IPS-11a (cell line): ENCODE measurements at regions not wholly inside any gene's neighbourhood (a gene's known extent, or its start where the extent isn't known, plus 50 kb on each side); places are given as distances from the start of the nearest gene placed in this dataset.

Source experiments
- H3K4me3 ChIP-seq: one replicate; pipeline ENCODE4 v1.5.1; 2013; ENCODE audit warnings: low read depth, low read length, control low read depth

DNA sequence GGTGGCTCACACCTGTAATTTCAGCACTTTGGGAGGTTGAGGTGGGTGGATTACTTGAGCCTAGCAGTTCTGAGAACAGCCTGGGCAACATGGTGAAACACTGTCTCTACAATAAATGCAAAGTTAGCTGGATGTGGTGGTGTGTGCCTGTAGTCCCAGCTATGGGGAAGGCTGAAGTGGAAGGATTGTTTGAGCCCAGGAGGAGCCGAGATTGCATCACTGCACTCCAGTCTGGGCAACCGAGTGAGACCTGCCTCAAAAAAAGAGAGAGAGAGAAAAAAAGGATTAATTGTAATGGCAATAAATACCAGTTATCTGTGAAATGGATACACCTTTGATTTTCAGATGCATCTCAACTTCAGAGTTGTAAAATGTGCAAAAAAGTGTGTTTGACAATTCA, 58.8 kb downstream of the SPRY1 start:
- no peak overlapping the region for H3K4me3 ChIP-seq

DNA sequence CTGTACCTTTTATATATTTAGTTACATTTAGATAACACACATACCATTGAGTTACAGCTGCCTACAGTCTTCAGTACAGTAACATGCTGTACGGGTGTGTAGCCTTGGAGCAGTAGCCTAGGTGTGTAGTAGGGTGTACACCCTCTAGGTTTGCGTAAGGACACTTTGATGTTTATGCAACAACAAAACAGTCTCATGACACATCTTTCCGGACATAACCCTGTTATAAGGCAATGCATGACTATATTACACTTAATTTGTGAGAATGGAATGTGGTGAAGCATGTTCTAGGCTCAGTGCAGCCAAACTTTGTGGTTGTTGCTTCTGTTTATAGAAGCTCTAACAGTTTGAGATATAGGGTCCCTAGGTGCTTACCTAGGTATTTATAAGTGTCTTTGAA, 65.4 kb downstream of the SPRY1 start:
- H3K4me3 ChIP-seq: no peak overlapping the region

DNA sequence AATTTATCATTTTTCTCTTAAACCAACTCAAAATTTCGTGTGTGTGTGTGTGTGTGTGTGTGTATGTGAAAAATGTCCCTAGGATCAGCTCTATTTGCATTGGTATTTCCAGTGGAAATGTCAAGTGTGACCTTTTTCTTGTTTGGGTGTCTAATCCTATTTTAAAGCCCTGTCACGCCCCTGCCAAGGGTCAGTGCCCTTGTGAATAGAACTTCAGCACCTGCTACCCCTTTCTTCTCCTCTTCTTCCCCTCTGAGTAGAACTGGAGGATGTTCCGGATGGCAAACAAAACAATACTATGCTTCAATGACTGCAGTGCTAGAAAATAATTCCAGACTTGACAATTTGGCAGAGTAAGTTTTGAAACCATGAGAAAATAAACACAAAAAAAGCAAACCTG, 67.3 kb downstream of the SPRY1 start:
- no peak overlapping the region for H3K4me3 ChIP-seq

DNA sequence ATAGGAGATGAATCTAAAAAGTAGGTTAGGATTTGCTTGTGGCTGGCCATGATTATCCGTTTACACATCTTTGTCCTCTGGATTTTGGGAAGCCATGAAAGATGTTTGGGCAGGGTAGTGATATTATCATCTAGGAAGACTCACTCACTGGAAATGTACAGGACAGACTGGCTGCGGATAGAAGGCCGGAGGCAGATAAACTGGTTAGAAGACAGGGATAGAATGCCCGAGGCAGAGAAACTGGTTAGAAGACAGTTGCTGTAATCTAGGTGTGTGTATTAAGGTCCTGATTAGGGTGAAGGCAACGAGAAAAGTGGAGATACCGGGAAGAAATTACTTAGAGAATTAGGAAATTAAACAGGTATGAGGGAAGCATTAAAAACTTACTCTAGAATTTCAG, 68.8 kb downstream of the SPRY1 start:
- no peak overlapping the region for H3K4me3 ChIP-seq

DNA sequence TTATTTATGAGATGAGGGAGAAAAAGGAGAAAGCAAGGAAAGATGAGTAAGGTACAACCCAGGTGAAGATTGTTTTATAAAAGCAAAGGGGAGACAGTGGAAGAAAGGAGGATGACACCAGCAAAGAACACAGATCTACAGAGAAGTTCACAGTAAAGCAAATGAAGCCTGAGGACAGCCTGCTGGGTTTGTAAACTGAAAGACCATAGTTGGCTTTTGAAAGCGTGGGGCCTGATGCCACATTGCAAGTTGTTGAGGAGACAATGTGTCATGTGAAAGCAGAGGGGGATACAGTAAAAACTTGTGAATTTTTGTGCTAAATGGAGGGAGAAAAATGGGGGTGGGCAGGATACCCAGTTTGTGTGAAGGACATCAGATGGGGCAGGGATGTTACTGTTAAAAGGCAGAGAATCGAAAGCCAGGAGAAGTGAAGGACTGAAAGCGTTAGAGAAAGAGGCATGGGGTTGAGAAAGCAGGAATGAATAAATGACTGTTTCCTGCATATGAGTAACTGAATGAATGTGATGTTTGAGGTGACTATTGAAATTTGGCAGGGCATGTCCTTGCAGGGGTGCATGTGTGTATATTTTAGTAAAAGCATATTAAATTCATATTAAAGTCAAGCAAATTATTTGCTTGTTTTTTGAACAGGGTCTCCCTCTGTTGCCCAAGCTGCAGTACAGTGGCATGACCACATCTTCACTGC, 69.6 kb downstream of the SPRY1 start:
- no peak overlapping the region for H3K4me3 ChIP-seq

DNA sequence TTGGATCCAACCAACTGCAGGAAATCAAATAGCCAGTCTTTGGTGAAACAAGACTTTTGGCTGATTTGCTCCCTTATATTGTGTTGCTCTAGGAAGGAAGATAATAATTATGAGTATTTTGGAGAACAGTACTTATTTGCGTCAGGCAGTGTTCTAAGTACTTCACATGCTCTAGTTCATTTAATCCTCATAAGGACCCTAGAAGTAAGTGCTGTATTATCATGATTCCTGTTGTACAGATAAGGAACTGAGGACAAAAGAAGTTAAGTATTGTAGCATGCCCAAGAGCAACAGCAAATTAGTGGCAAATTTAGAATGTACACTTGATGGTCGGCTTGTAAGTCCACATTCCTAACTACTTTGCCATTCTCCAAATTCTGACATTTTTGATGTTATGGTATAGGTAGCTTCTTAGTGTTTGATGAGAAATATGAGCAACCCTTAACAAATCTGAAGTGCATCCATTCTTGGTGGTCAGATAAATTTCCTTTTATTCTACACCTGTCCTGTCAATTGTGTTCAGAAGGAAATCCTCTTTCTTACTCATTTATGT, 72.0 kb downstream of the SPRY1 start:
- H3K4me3 ChIP-seq: no peak overlapping the region

DNA sequence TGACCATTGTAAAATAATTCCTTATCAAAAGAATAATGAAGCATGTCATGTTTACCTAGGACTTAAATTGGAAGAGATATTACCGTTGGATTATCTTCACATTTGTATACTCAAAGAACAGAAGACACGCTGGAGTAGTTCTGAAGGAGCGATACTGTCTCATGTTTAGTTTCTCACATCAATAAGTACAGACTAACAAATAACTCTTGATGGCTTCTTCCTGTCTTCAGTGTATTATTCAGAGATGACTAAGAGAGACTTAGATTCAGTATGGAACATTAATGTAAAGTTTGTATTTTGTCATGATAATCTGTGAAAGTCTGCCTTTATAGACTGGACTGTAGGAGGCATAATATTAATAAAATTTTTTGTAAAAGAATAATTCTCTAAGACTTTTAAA, 72.7 kb downstream of the SPRY1 start:
- H3K4me3 ChIP-seq: no peak overlapping the region

DNA sequence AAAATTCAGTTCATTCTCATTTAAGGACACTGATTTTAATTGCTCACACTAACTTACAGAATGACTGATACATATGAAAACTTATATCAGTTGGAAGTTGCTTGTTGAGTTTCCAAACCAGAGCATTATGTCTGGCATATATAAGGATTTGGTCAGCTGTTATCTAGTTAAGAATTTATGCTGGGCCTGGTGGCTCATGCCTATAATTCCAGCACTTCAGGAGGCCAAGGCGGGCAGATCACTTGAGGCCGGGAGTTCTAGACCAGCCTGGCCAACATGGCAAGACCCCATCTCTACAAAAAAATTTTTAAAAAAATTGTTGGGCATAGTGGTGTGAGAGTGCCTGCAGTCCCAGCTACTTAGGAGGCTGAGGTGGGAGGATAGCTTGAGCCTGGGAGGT, 73.1 kb downstream of the SPRY1 start:
- no peak overlapping the region for H3K4me3 ChIP-seq

DNA sequence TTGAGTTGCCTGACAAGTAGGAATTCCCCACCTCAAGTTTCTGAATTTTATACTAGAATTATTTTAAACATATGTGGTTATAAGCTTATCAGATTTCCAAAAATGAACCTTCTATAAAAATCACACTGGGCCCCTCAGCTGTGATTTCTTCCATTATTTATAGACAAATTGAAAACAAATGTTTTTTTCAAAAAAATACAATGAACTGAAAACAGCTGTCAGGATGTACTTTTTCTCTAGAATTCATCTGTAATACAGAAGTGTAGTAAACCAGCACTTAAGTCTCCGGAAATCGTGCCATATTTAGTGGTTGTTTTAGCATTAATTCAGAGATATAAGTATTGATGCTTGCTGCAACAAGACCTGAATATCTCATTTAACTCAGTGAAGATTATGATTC, 74.0 kb downstream of the SPRY1 start:
- no peak overlapping the region for H3K4me3 ChIP-seq

DNA sequence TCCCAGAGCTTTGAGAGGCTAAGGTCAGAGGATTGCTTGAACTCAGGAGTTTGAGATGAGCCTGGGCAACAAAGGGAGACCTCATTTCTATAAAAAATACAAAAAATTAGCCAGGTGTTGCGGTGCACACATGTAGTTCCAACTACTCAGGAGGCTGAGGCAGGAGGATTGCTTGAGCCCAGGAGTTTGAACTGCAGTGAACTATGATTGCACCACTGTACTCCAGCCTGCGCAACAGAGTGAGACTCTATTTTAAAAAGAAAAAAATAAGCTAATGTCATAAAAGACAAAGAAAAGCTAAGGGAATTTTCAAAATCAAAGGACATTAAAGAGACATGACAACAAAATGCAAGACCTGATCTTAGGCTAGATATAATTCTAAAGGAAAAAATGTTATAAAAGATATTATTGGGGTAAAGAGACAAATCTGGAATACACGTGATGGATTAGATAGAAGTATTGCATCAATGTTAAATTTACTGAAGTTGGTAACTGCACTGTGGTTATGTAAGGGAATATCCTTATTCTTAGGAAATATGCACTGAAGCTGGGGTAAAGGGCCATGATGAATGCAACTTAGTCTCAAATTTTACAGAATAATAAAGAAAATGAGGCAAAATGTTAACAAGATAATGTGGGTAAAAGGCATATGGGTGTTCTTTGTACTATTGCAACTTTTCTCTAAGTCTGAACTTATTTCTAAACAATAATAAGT, 75.2 kb downstream of the SPRY1 start:
- H3K4me3 ChIP-seq: no peak overlapping the region

DNA sequence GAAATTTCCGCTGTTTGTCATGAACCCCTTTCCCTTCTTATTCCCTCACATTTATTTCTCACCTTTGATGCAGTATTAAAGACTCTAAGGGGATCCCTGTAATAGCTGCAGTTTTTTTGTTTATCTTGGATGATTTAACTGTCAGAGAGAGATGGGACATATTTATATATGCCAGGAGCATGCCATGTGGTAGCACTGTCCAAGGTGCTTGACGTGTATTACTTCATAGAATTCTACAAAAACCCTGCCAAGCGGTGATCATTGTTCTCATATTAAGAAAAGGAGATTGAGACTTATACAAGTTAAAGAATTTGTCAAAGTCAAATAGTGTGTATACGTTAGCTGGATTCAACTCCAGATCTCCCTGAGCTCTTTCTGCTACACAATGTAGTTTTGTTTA, 78.2 kb downstream of the SPRY1 start:
- no peak overlapping the region for H3K4me3 ChIP-seq

DNA sequence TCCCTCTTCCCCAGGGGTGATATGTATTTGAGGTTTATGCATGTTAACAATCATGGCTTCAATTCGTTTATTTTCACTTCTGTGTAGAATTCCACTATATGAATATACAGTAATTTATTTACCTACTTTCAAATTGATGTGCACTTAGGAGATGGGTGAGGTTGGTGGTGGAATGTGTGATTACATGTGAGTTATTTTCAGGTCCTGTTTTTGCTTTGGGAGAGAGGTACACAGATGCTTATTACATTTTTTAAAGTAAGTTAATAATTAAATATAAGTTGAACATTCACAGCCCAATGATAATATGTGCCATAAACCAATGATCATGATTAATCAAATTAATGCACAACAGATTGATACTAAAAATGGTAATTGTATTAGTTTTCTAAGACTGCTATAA, 79.5 kb downstream of the SPRY1 start:
- no peak overlapping the region for H3K4me3 ChIP-seq

DNA sequence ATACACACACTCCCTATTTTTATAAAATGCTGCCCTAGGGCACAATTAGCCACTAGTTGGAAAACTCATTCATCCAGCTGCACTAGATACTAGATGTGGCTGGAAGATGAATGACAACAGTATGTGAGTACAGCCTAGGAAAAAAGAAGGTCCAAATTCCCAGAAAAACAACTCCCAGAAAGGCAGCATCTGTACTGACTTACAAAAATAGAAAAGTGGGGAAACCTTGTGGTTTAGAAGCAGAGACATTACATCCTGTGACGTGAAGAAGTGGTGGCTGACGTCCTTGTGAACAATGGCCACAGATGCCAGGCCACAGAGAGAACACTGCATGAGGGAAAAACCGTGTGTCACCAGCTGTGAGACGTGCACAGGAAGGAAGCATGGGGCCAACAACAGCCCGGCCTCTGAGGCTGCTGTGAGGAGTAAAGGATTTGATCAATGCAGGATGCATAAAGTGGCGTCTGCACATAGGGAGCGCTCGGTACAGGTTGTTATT, 81.2 kb downstream of the SPRY1 start:
- H3K4me3 ChIP-seq: no peak overlapping the region

DNA sequence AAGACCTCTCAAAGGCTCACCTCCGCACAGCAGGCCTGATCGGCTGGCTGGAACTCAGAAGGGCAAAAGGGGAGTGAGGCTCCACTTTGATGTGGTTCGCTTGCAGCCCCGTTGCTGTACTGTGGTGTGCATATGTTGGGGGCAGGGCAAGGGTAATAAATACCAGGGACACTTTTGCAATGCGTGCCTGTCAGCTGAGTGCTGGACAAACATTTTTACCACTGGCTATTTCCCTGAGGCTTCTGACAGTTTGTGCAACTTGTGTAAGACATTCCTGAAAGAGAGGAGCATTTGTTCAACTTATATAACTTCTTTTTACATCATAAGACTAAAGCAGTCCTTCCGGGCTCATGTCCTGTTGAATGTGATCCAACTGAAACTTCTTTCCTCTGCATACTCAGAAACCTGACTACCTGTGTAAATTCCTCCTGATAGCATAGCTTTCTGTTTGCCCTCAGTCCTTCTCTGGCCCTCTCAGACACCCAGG, 82.3 kb downstream of the SPRY1 start:
- no peak overlapping the region for H3K4me3 ChIP-seq

DNA sequence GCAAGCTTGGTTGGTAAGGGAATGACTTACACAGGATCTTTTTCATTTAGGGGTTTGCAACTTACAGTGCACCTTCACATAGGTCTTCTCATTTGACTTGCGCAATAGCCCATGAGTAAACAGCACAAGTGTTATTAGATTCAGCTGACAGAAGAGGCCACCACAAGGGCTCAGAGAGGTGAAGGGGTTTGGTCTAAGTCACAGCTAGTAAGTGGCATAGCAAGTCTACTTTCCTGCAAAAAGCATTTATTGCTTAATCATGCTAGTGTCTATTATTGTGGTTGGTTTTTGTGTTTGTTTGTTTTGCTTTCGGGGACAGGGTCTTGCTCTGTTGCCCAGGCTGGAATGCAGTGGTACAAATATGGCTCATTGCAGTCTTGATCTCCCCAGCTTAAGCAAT, 83.3 kb downstream of the SPRY1 start:
- no peak overlapping the region for H3K4me3 ChIP-seq

DNA sequence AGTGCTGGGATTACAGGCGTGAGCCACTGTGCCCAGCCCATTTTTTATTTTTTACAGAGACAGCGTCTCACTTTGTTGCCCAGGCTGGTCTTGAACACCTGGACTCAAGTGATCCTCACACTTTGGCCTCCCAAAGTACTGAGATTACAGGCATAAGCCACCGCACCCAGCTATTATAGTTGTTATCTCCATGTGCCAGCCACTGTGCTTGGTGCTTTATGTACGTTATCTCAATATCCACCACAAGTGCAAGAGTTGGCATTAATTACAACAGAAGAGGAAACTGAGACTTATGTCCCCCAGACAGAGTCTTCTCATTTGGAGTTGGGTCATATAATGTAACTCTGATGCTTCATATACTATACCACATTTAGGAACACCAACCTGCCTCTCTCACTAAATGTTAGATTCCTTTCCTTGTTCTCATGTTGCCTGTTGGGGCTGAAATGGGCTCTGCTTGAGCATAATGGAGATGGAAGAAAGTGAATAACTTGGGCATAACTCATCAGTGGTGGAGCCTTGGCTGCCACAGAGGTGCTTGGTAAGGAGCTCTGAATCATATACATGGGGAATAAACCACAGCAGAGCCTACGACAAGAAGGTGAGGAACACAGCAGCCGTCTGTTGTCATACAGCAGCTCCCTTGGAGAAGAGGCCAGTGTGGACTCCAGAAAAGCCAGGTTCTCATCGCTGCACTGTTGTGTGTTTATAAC, 84.3 kb downstream of the SPRY1 start:
- no peak overlapping the region for H3K4me3 ChIP-seq

DNA sequence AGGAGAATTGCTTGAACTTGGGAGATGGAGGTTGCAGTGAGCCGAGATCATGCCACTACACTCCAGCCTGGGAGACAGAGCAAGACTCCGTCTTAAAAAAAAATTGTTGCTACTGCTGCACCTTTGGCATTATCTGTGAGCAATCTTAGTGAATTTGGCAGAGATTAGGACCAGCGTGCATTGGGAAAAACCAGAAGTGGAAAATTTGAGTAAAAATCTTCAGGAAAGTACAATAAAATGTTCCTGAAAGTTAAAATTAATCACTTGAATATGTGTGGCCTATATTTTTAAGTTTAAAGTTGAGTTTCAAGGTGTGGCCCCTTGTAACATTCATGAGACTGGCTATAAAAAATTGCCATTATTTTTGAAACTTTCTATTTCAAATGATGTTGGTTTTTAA, 85.1 kb downstream of the SPRY1 start:
- no peak overlapping the region for H3K4me3 ChIP-seq

DNA sequence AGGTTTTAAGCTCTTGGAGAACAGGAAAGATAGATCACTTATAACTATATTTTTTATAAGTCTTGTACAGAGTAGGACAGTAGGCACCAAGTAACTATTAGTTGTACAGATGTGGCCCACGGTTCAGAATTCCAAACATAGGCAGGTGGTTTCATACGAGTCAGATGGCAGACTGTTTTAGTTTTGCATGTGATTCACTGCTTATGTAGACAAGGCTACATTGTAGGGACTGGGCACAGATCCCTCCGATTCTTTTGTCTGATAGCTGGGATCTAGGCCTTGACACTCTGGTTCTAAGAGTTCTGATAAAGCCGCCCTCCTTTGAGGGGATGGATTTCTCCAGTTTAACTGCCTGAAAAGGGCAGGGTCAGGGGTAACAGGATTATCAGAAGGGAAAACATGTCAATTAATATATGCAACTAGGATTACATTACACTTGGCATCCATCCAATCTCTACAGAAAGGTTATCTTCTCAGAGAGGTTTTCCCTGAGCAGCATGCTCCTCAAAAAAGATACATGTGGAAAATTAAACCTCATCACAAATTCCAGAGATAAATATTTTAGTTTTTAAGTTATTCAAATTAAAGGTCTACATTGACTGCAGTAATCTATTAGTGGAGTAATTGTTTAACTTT, 87.8 kb downstream of the SPRY1 start:
- no peak overlapping the region for H3K4me3 ChIP-seq

DNA sequence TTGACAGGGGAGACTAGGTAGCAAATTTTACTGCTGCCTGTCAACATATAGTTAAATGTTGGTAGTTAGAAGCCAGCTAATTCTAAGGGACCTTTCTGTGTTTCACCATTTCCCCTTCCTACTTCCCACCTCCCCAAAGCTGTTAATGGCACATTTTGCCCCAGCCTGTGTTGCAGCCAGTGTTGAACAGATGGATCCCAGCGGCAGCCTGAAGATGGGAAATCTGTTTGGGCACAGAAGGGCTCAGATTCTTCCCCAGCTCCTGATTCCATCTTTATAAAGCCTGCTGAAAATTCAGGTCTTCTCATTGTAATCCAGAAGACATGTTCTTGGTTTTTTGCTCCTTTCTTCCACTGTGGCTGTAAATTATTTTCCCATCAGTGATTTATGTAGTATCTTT, 89.0 kb downstream of the SPRY1 start:
- no peak overlapping the region for H3K4me3 ChIP-seq

DNA sequence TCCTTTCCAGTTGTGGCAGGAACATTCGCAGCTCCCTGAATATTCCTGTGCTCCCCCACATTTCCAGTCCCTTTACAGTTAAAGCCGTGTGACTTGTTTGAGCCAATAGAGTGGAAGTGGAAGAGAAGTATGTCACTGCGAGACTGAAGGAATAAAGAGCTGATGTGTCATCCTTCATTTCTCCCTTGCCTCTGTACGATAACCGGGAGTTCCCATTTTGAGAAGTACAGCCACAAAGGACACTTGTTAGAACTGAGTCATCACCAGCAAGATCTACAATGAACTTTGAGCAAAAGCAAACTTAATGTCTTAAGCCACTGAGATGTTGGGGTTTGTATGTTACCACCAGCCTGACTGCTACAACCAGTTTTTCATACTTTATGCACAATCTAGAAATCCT, 92.3 kb downstream of the SPRY1 start:
- H3K4me3 ChIP-seq: no peak overlapping the region

DNA sequence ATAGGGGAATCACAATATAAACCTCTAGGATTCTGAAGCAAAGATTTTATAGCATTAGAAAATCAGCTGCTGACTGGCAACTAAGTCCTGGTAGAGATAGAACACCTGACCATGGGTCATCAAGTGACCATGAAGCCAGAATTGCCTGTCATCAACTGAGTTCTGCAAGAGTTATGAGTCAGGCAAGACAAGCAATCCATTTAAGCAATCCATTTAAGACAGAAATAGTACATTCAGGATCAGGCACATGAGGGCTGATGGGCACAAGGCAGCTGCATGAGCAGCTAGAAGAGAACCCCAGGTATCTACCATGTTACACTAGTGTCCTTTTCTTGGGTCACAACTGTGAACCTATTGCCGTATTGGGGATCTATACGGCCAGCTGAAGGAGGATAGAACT, 98.9 kb downstream of the SPRY1 start:
- no peak overlapping the region for H3K4me3 ChIP-seq
